ENCODE measurements at regions not wholly inside any gene's neighbourhood (a gene's known extent, or its start where the extent isn't known, plus 50 kb on each side); places are given as distances from the start of the nearest gene placed in this dataset.
A peak's percentile ranks its signal among the peaks of the same experiment; 100 is the strongest.

DNA sequence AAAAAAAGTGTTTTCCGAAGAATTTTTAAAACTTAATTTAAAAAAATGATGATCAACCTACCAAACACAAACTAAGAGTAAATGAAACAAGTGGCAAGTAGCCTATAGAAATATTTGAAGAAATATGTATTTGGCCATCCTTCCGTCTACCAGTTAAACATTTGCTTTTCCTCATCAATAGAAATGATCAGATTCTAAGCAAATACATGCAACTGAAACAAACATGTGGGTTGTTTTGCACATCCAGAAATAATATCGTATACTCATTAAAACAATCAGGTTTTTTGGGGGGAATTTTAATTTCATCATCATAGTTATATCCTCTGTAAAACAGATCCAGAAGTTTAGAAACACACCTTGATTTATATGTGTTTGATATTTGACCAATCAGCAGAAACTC, 1011.7 kb downstream of the GATA3 start:
- ChIA-PET CTCF (no interaction called here), POLR2A (no interaction called here)
- H3K27ac Mint-ChIP-seq: no peak overlapping the region

DNA sequence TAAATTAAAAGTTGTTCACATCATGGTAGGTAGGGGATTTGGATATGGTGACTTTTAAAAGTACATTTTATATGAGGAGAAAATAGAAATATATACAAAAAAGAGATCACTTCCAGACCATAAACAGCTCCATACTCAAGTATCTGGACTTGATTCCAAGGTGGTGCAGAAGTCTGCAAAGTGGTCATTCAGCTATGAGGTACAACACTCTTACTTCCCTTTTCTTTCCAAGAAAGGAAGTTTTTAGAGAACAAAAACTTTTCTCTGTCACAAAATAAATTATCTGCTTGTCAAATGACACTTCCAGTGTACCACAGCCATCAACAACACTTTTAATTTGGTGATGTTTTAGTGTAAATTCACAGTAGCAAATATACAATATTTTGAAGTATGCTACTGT, 1013.5 kb downstream of the GATA3 start:
- H3K4me3 Mint-ChIP-seq: no peak overlapping the region
- ChIA-PET POLR2A (no interaction called here), CTCF (no interaction called here)
- intact Hi-C loops (cut with DNase I, micrococcal nuclease): no loop called here
- H3K36me3 Mint-ChIP-seq (ENCODE audit: low read depth): no peaks in the 10 kb centered on the region
- ATAC-seq (no peak), DNase-seq (no peak)
- no peaks in the 10 kb centered on the region for H3K9me3 Mint-ChIP-seq (ENCODE audit: low read depth)
- no peak overlapping the region for H3K27ac Mint-ChIP-seq
- H3K4me1 Mint-ChIP-seq: peaks cover 11% of the 10 kb centered on the region
- no peaks in the 10 kb centered on the region for H3K27me3 Mint-ChIP-seq

More for the DNA sequence above, 1011.7 kb downstream of the GATA3 start:
- no peaks in the 10 kb centered on the region for H3K36me3 Mint-ChIP-seq (ENCODE audit: low read depth)
- peaks cover 17% of the 10 kb centered on the region for H3K4me1 Mint-ChIP-seq
- intact Hi-C loops (cut with DNase I, micrococcal nuclease): no loop called here
- H3K4me3 Mint-ChIP-seq: no peak overlapping the region
- H3K9me3 Mint-ChIP-seq (ENCODE audit: low read depth): no peaks in the 10 kb centered on the region
- no peaks in the 10 kb centered on the region for H3K27me3 Mint-ChIP-seq
- DNase-seq (no peak), ATAC-seq (no peak)

DNA sequence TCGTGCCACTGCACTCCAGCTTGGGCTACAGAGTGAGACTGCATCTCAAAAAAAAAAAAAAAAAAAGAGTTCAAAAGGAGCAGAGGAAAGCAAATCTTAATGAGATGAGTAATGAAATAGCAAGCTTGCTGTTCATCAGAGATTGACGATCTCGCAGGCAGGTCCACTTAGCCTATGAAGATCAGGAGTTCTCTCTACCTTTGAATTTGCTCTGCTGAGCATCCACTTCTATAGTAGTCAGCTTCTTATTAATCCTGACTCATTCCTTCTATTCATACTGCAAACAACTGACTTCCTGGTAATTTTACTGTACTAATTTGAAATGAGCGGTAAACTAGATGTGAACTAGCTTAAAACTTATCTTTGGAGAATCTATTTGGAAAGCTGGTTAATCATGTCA, 1014.6 kb downstream of the GATA3 start:
- Mint-ChIP-seq H3K27me3 (no peaks in the 10 kb centered on the region), H3K9me3 (ENCODE audit: low read depth) (no peaks in the 10 kb centered on the region), H3K4me1 (peaks cover 14% of the 10 kb centered on the region), H3K27ac (no peak overlapping the region), H3K36me3 (ENCODE audit: low read depth) (no peaks in the 10 kb centered on the region), H3K4me3 (no peak overlapping the region)
- ChIA-PET CTCF (interaction anchor here (1.5 kb wide), 1 partner anchor 9 kb away, joined by 4 read pairs; no protein-coding TSS in a partner anchor), POLR2A (no interaction called here)
- DNase-seq: peak; percentile 17
- intact Hi-C loops (cut with DNase I, micrococcal nuclease): no loop called here
- peak; percentile 88 for ATAC-seq

DNA sequence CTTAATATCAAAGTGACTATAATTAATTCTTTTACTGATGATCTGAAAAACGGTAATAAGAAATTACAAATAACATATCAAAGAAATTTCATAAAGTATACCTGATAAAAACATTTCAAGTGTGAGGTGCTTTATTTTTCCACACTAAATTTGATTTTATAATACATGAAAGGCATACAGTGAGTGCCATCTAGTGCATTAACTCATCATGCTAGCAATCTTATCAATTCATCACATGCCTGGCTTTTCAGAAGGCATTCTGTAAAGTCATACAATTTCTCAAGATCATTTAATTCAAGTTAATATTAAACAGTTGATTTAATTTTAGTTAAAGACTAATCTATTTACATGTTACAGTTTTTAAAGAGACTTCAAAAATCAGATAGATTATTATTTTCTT, 1020.9 kb downstream of the GATA3 start:
- ATAC-seq (no peak), DNase-seq (no peak)
- Mint-ChIP-seq H3K27me3 (peaks cover 8% of the 10 kb centered on the region), H3K9me3 (ENCODE audit: low read depth) (peaks cover 3% of the 10 kb centered on the region), H3K27ac (no peak overlapping the region), H3K36me3 (ENCODE audit: low read depth) (no peaks in the 10 kb centered on the region), H3K4me3 (no peak overlapping the region), H3K4me1 (peaks cover 18% of the 10 kb centered on the region)
- intact Hi-C loops (cut with DNase I, micrococcal nuclease): loop anchor here in 1 of 2 experiments (10.0 kb wide), 1 partner anchor 1201 kb away; no protein-coding TSS in a partner anchor
- ChIA-PET CTCF (no interaction called here), POLR2A (no interaction called here)

DNA sequence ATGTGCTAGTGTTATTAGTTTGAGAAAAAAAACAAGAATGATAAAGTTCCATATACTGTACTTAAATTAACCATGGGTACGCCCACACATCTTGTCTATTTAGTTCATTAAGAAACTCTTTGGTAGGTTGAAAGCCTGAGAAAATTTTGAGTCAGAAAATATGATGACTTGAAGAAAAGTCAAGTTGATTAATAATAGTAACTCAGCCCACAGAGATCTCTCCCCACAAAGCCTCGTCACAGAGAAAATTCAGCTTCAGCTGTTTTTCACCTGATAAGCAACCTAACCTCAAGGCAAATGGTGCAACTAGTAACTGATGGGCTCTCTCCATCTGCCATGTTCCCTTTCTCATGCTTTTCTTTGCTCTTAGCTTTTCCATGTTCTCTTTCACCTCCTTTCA, 1021.6 kb downstream of the GATA3 start:
- ChIA-PET POLR2A (interaction anchor here (0.8 kb wide), 1 partner anchor 13 kb away, joined by 3 read pairs; no protein-coding TSS in a partner anchor), CTCF (no interaction called here)
- DNase-seq (no peak), ATAC-seq (no peak)
- peaks cover 16% of the 10 kb centered on the region for H3K4me1 Mint-ChIP-seq
- peaks cover 3% of the 10 kb centered on the region for H3K9me3 Mint-ChIP-seq (ENCODE audit: low read depth)
- H3K27me3 Mint-ChIP-seq: peaks cover 8% of the 10 kb centered on the region
- peak overlapping the region; percentile 34 for H3K27ac Mint-ChIP-seq
- intact Hi-C loops (cut with DNase I, micrococcal nuclease): loop anchor here in 1 of 2 experiments (10.0 kb wide), 1 partner anchor 1201 kb away; no protein-coding TSS in a partner anchor
- H3K4me3 Mint-ChIP-seq: no peak overlapping the region
- no peaks in the 10 kb centered on the region for H3K36me3 Mint-ChIP-seq (ENCODE audit: low read depth)

DNA sequence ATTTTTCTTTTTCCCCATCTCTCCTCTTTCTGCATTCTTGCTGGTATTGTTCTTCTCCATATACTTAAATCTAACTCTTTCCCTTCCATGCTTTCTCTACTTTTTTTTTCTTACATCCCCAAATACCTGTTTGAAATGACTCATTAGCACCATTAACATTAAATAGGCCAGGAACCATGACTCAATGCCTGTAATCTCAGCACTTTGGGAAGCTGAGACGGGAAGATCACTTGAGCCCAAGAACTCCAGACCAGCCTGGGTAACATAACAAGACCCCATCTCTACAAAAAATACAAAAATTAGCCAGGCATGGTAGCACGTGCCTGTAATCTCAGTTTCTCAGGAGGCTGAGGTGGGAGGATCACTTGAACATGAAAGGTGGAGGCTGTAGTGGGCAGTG, 1026.8 kb downstream of the GATA3 start:
- Mint-ChIP-seq H3K4me3 (no peak overlapping the region), H3K9me3 (ENCODE audit: low read depth) (peaks cover 13% of the 10 kb centered on the region), H3K36me3 (ENCODE audit: low read depth) (peaks cover 5% of the 10 kb centered on the region), H3K27ac (no peak overlapping the region), H3K27me3 (peaks cover 16% of the 10 kb centered on the region), H3K4me1 (peaks cover 29% of the 10 kb centered on the region)
- ChIA-PET POLR2A (no interaction called here), CTCF (interaction anchor here (1.8 kb wide), 1 partner anchor 14 kb away, joined by 4 read pairs; no protein-coding TSS in a partner anchor)
- ATAC-seq (no peak), DNase-seq (no peak)
- intact Hi-C loops (cut with DNase I, micrococcal nuclease): loop anchor here (5.0 to 10.0 kb wide), 2 partner anchors 1014 to 1026 kb away; partner anchors contain the start of gene GATA3 (in 1 of the 2)

DNA sequence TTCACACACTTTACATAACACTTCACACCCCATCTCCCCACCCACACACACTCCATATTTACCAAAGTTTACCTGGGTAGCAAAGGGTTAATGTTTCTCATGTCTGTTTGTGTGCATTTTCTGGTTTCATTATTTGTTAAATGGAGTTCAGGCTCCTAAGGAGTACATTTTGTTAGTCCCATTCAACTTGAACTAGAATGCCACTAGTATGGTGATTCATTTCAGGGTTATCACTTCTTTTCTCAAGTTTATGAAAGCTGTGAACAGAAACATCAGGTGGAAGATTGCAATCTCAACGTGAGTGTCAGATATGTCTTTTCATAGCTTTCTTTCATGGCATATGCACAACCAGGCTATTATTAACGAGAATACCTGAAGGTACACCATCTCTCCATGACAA, 1027.5 kb downstream of the GATA3 start:
- intact Hi-C loops (cut with DNase I, micrococcal nuclease): loop anchor here (1.0 to 10.0 kb wide), 5 partner anchors 9 to 1027 kb away; partner anchors contain the start of gene GATA3 (in 1 of the 2)
- ATAC-seq: peak; percentile 93
- no peak for DNase-seq
- ChIA-PET CTCF (interaction anchor here (0.8 to 1.8 kb wide), 4 partner anchors 10 to 72 kb away, joined by 3 to 7 read pairs (median 5); no protein-coding TSS in a partner anchor), POLR2A (interaction anchor here (0.6 to 1.3 kb wide), 3 partner anchors 10 to 155 kb away, joined by 3 to 4 read pairs (median 3); no protein-coding TSS in a partner anchor)
- Mint-ChIP-seq H3K27me3 (peaks cover 16% of the 10 kb centered on the region), H3K4me1 (peaks cover 26% of the 10 kb centered on the region), H3K4me3 (no peak overlapping the region), H3K27ac (peak overlapping the region; percentile 5), H3K36me3 (ENCODE audit: low read depth) (peaks cover 5% of the 10 kb centered on the region), H3K9me3 (ENCODE audit: low read depth) (peaks cover 13% of the 10 kb centered on the region)

DNA sequence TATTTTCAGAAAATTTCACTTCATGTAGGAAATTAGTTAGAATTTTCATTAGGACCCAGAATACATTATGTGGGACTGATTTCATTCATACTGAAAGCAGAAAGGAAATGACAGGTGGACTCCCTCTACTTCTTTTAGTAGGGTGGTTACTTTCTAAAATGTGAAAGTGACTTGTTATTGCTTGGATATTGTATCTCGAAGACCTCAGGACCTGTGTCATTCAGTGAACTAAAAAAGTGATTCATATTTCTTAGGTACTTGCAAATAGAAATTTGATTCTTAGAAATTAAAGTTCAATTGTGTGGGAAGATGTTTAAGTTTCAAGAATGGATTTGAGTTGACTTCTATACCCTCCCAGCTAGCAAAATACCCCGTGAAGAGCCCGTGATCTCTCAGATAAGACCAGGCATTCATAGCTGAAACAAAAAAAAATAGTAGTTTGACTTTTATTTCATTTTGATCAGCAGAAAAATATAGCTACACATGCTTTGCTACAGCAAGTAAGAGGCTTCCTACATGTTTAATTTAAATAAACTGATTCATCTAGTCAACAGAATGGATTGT, 1037.1 kb downstream of the GATA3 start:
- Mint-ChIP-seq H3K4me1 (peaks cover 51% of the 10 kb centered on the region), H3K4me3 (peak overlapping the region; percentile 27), H3K27ac (peak overlapping the region; percentile 52), H3K9me3 (ENCODE audit: low read depth) (peaks cover 12% of the 10 kb centered on the region), H3K36me3 (ENCODE audit: low read depth) (peaks cover 11% of the 10 kb centered on the region), H3K27me3 (peaks cover 3% of the 10 kb centered on the region)
- ATAC-seq (peak; percentile 97), DNase-seq (peak; percentile 57)
- intact Hi-C loops (cut with DNase I, micrococcal nuclease): loop anchor here (1.0 to 10.0 kb wide), 16 partner anchors 9 to 1217 kb away; partner anchors contain the start of gene GATA3 (in 1 of the 2)
- ChIA-PET POLR2A (interaction anchor here (1.5 kb wide), 1 partner anchor 9 kb away, joined by 3 read pairs; no protein-coding TSS in a partner anchor), CTCF (interaction anchor here (2.4 kb wide), 1 partner anchor 9 kb away, joined by 7 read pairs; no protein-coding TSS in a partner anchor)

DNA sequence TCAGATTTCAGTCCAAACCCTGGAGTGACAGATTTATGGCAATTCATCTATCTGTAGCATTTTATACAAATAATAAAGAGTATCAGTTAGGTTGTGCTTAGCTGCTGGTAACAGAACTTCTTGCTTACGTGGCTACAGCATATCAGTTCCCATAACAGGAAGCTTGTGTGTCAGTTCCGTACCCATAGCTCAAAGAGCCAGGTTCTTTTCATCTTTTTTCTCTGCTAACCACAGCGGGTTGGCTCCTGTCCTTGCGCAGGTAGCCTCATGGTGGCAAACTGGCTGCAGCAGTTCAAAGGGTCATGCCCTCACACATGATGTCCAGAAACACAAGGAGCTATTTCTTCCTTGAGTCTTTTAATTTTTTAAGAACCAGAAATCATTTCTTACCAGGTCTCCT, 1041.8 kb downstream of the GATA3 start:
- POLR2A ChIA-PET: interaction anchor here (1.0 kb wide), 1 partner anchor 1278 kb away, joined by 3 read pairs; the partner anchor contains the start of gene TAF3
- Mint-ChIP-seq H3K4me1 (peaks cover 52% of the 10 kb centered on the region), H3K9me3 (ENCODE audit: low read depth) (peaks cover 12% of the 10 kb centered on the region), H3K27me3 (peaks cover 3% of the 10 kb centered on the region), H3K4me3 (peak overlapping the region; percentile 1), H3K27ac (peak overlapping the region; percentile 65), H3K36me3 (ENCODE audit: low read depth) (peaks cover 13% of the 10 kb centered on the region)
- DNase-seq (peak; percentile 50), ATAC-seq (peak; percentile 36)
- CTCF ChIA-PET: interaction anchor here (0.7 to 1.4 kb wide), 4 partner anchors 14 to 764 kb away, joined by 3 to 4 read pairs (median 3); no protein-coding TSS in a partner anchor
- intact Hi-C loops (cut with DNase I, micrococcal nuclease): loop anchor here (10.0 kb wide), 4 partner anchors 521 to 1221 kb away; no protein-coding TSS in a partner anchor

DNA sequence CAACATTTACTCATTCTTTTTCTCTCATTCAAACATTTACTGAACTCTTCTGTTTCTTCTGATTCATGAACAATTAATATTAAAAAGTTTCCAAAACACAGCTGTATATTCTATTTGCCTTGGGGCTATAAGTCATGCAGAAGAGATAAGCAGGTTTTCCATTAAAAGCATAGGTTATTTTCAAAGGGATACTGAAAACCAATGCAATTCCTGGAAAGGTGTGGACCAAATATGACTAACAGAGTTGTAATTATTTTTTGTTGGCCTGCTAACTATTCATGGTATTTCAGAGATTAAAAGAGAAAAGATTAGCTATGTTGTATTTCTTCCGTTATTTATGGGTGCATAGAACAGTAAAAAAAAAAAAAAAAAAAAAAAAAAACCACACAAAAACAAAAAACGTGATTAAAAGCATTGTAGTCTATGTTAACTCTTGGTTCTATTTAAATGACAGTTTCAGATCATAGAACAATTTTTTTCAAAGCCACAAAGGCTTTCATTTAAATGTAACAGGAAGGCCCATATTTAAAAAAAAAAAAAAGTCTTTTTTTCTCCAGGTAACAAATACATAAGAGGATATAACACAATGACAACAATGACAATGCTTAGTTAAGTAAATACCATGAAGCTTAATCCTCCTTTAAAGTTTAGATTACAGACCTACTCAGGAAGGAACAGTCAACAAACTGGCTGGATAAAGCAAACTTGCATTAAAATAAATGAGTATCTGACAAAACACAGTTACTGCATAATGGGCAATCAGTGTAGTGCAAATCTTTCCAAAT, 1042.9 kb downstream of the GATA3 start:
- H3K27ac Mint-ChIP-seq: no peak overlapping the region
- ChIA-PET CTCF (interaction anchor here (1.2 kb wide), 1 partner anchor 198 kb away, joined by 3 read pairs; no protein-coding TSS in a partner anchor), POLR2A (no interaction called here)
- intact Hi-C loops (cut with DNase I, micrococcal nuclease): loop anchor here (10.0 kb wide), 4 partner anchors 523 to 1223 kb away; no protein-coding TSS in a partner anchor
- no peak for ATAC-seq
- H3K9me3 Mint-ChIP-seq (ENCODE audit: low read depth): peaks cover 12% of the 10 kb centered on the region
- H3K4me3 Mint-ChIP-seq: no peak overlapping the region
- peaks cover 13% of the 10 kb centered on the region for H3K36me3 Mint-ChIP-seq (ENCODE audit: low read depth)
- H3K4me1 Mint-ChIP-seq: peaks cover 46% of the 10 kb centered on the region
- no peak for DNase-seq
- peaks cover 3% of the 10 kb centered on the region for H3K27me3 Mint-ChIP-seq

DNA sequence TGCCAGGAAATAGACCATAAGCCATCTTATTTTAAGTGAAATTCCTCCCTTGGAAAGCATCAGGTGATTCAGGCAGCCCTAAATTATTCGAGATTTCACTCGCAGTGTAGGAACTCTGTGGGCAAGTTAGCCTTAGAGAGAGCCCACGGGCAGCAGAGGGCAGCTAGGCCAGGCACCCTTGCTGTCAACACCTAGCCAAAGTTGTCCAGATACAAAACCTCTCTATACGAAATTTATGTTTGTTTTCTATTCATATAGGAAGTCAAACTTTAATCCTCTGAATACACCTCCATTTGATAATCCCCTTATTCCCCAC, 1043.5 kb downstream of the GATA3 start:
- Mint-ChIP-seq H3K36me3 (ENCODE audit: low read depth) (peaks cover 9% of the 10 kb centered on the region), H3K27ac (no peak overlapping the region), H3K27me3 (peaks cover 3% of the 10 kb centered on the region), H3K4me3 (no peak overlapping the region), H3K4me1 (peaks cover 40% of the 10 kb centered on the region), H3K9me3 (ENCODE audit: low read depth) (peaks cover 9% of the 10 kb centered on the region)
- ChIA-PET POLR2A (no interaction called here), CTCF (no interaction called here)
- DNase-seq (no peak), ATAC-seq (no peak)
- intact Hi-C loops (cut with DNase I, micrococcal nuclease): loop anchor here (10.0 kb wide), 4 partner anchors 523 to 1223 kb away; no protein-coding TSS in a partner anchor
